Inferior parietal cortex (tissue), 1 donor: ENCODE measurements at regions not wholly inside any gene's neighbourhood (a gene's known extent, or its start where the extent isn't known, plus 50 kb on each side); places are given as distances from the start of the nearest gene placed in this dataset.

Source experiments
- DNase-seq: peaks from one replicate; pipeline ENCODE4 v3.0.0-alpha.2; 2016; ENCODE audit errors: extremely low spot score

- peak; percentile 13 for DNase-seq
Observed at GRCh38 chr2:219997341-219997851, 370.0 kb downstream of the SLC4A3 start.

GRCh38 chr2:219998107-219998506, 370.7 kb downstream of the SLC4A3 start:
- no peak for DNase-seq

- DNase-seq, result no peak
Observed at GRCh38 chr2:219998714-219999227, 371.3 kb downstream of the SLC4A3 start.

- DNase-seq, result no peak
Observed at GRCh38 chr2:220000080-220000479, 372.6 kb downstream of the SLC4A3 start.

GRCh38 chr2:220000586-220000985, 373.2 kb downstream of the SLC4A3 start:
- DNase-seq, result no peak

- peak; percentile 14 for DNase-seq
Observed at GRCh38 chr2:220001751-220002150, 374.3 kb downstream of the SLC4A3 start.

GRCh38 chr2:220002251-220002650, 374.8 kb downstream of the SLC4A3 start:
- peak; percentile 6 for DNase-seq

- DNase-seq, result no peak
Observed at GRCh38 chr2:220002699-220003098, 375.3 kb downstream of the SLC4A3 start.

- no peak for DNase-seq
Observed at GRCh38 chr2:220005362-220005761, 377.9 kb downstream of the SLC4A3 start.

- peak; percentile 8 for DNase-seq
Observed at GRCh38 chr2:220006152-220006621, 378.8 kb downstream of the SLC4A3 start.

GRCh38 chr2:220011859-220012258, 384.4 kb downstream of the SLC4A3 start:
- DNase-seq, result no peak

GRCh38 chr2:220014961-220015360, 387.5 kb downstream of the SLC4A3 start:
- no peak for DNase-seq

- DNase-seq, result no peak
Observed at GRCh38 chr2:220015576-220015975, 388.1 kb downstream of the SLC4A3 start.

- no peak for DNase-seq
Observed at GRCh38 chr2:220025207-220025606, 397.8 kb downstream of the SLC4A3 start.

GRCh38 chr2:220029013-220029412, 401.6 kb downstream of the SLC4A3 start:
- no peak for DNase-seq

- DNase-seq, result no peak
Observed at GRCh38 chr2:220033546-220033945, 406.1 kb downstream of the SLC4A3 start.

GRCh38 chr2:220034426-220035130, 407.1 kb downstream of the SLC4A3 start:
- DNase-seq, result peak; percentile 26

- DNase-seq, result no peak
Observed at GRCh38 chr2:220036431-220036830, 409.0 kb downstream of the SLC4A3 start.

GRCh38 chr2:220040346-220040745, 412.9 kb downstream of the SLC4A3 start:
- no peak for DNase-seq

- no peak for DNase-seq
Observed at GRCh38 chr2:220041447-220041846, 414.0 kb downstream of the SLC4A3 start.

GRCh38 chr2:220043155-220043989, 415.9 kb downstream of the SLC4A3 start:
- no peak for DNase-seq

- no peak for DNase-seq
Observed at GRCh38 chr2:220043990-220044335, 416.5 kb downstream of the SLC4A3 start.

- DNase-seq, result no peak
Observed at GRCh38 chr2:220044383-220044782, 417.0 kb downstream of the SLC4A3 start.
